H1 (cell line): ENCODE measurements at regions not wholly inside any gene's neighbourhood (a gene's known extent, or its start where the extent isn't known, plus 50 kb on each side); places are given as distances from the start of the nearest gene placed in this dataset.

ENCODE experiments used
- CTCF ChIA-PET: fragments of 300-600 bp; sonication (Branson Sonifier 250); formaldehyde crosslinking; loops from one replicate; lab custom pipeline; 2021; ENCODE audit not compliant: partially characterized antibody; lab: Charles Lee
- POLR2A ChIA-PET: fragments of 300-600 bp; sonication (Branson Sonifier 250); formaldehyde crosslinking; loops from one replicate; lab custom pipeline; 2021; ENCODE audit warnings: inconsistent platforms; ENCODE audit not compliant: partially characterized antibody; lab: Charles Lee
- DNase-seq, 2 experiments: peaks; one replicate each; pipeline versions ENCODE4 v3.0.0 to v3.0.0-alpha.2; 2010 to 2022; ENCODE audit warnings: low spot score in 2 of 2, low read depth in 1 of 2, mixed read lengths in 1 of 2
- FAIRE-seq: peaks from 2 replicates; lab custom pipeline; 2011; peaks lifted over from hg19 to GRCh38; lab: Jason Lieb, UNC
- H2AFZ ChIP-seq: 2 replicates; pipeline ENCODE4 v1.8.1; 2012; ENCODE audit warnings: low read length, inconsistent platforms
- H2AK5ac ChIP-seq: 2 replicates; pipeline ENCODE4 v1.6.1; 2013; ENCODE audit warnings: low read depth, low read length
- H2BK120ac ChIP-seq: replicated peaks from 2 replicates; pipeline ENCODE3; 2013; ENCODE audit warnings: low read depth, low read length, inconsistent platforms
- H2BK12ac ChIP-seq: 2 replicates; pipeline ENCODE4 v1.6.1; 2013; ENCODE audit warnings: low read depth, low read length
- H2BK15ac ChIP-seq: 2 replicates; pipeline ENCODE4 v1.6.1; 2013; ENCODE audit warnings: low read length
- H2BK20ac ChIP-seq: 2 replicates; pipeline ENCODE4 v1.6.1; 2013; ENCODE audit warnings: low read length
- H2BK5ac ChIP-seq: 2 replicates; pipeline ENCODE4 v1.6.1; 2013; ENCODE audit warnings: low read depth, low read length
- H3K14ac ChIP-seq: 2 replicates; pipeline ENCODE4 v1.6.1; 2013; ENCODE audit warnings: inconsistent platforms; ENCODE audit not compliant: insufficient read length
- H3K18ac ChIP-seq: 2 replicates; pipeline ENCODE4 v1.6.1; 2013; ENCODE audit warnings: low read length; ENCODE audit errors: extremely low read depth
- H3K23ac ChIP-seq: 2 replicates; pipeline ENCODE4 v1.6.1; 2013; ENCODE audit warnings: inconsistent platforms; ENCODE audit not compliant: insufficient read length
- H3K23me2 ChIP-seq: 2 replicates; pipeline ENCODE4 v1.6.1; 2013; ENCODE audit warnings: low read depth, low read length
- H3K27ac ChIP-seq: 2 replicates; pipeline ENCODE4 v1.6.1; 2011; ENCODE audit warnings: low read depth, low read length, inconsistent platforms
- H3K27me3 ChIP-seq, 4 experiments: replicated peaks in 1 of 4; 1 replicate in 1 of 4; 2 replicates in 3 of 4; pipeline versions ENCODE4 v1.6.1 to v1.8.1; 2011 to 2013; ENCODE audit warnings: low read length in 3 of 4, mild to moderate bottlenecking in 3 of 4, inconsistent platforms in 2 of 4, mixed read lengths in 2 of 4, moderate library complexity in 1 of 4; ENCODE audit not compliant: control insufficient read depth in 3 of 4, insufficient read depth in 3 of 4; ENCODE audit errors: extremely low read depth in 1 of 4
- H3K36me3 ChIP-seq, 4 experiments: 2 replicates each; pipeline versions ENCODE4 v1.6.1 to v1.8.1; 2011 to 2013; ENCODE audit warnings: mild to moderate bottlenecking in 4 of 4, low read length in 3 of 4, moderate library complexity in 2 of 4, control low read depth in 1 of 4, inconsistent platforms in 1 of 4; ENCODE audit not compliant: insufficient read depth in 4 of 4, control insufficient read depth in 2 of 4
- H3K4ac ChIP-seq: replicated peaks from 2 replicates; pipeline ENCODE3; 2013; ENCODE audit warnings: low read length, low read depth, mixed read lengths, inconsistent platforms; ENCODE audit not compliant: insufficient read length
- H3K4me1 ChIP-seq, 4 experiments: replicated peaks in 1 of 4; 1 replicate in 1 of 4; 2 replicates in 3 of 4; pipeline versions ENCODE4 v1.6.1 to v1.8.1; 2011 to 2013; ENCODE audit warnings: low read length in 3 of 4, inconsistent platforms in 2 of 4, mixed read lengths in 1 of 4; ENCODE audit not compliant: insufficient read depth in 4 of 4, control insufficient read depth in 3 of 4
- H3K4me2 ChIP-seq, 2 experiments: 2 replicates each; pipeline versions ENCODE4 v1.6.1 to v1.8.1; 2011 to 2013; ENCODE audit warnings: low read depth in 2 of 2, low read length in 2 of 2, control low read depth in 1 of 2, inconsistent platforms in 1 of 2, mild to moderate bottlenecking in 1 of 2; ENCODE audit not compliant: insufficient read depth in 1 of 2
- H3K4me3 ChIP-seq, 4 experiments: fragments of 200-600, 300-600 bp in 1 of 4; sonication (generic), shearing (Covaris generic), sonication (Bioruptor Twin) in 1 of 4; 2 replicates each; pipeline versions ENCODE4 v1.5.1 to v1.8.1; 2011 to 2016; ENCODE audit warnings: low read length in 4 of 4, low read depth in 3 of 4, control low read depth in 2 of 4, inconsistent platforms in 2 of 4, mild to moderate bottlenecking in 2 of 4, mixed read lengths in 1 of 4, moderate library complexity in 1 of 4; ENCODE audit not compliant: insufficient read depth in 2 of 4; ENCODE audit errors: extremely low read depth in 1 of 4
- H3K56ac ChIP-seq: replicated peaks from 2 replicates; pipeline ENCODE3; 2013; ENCODE audit warnings: low read depth, mild to moderate bottlenecking, mixed read lengths, low read length, inconsistent platforms; ENCODE audit not compliant: insufficient read length
- H3K79me1 ChIP-seq: 2 replicates; pipeline ENCODE4 v1.6.1; 2013; ENCODE audit warnings: low read depth, low read length, control low read depth
- H3K79me2 ChIP-seq, 2 experiments: 2 replicates each; pipeline versions ENCODE4 v1.6.1 to v1.8.1; 2012 to 2013; ENCODE audit warnings: low read length in 2 of 2, mild to moderate bottlenecking in 2 of 2, inconsistent platforms in 1 of 2; ENCODE audit not compliant: insufficient read depth in 2 of 2, control insufficient read depth in 1 of 2
- H3K9ac ChIP-seq, 4 experiments: replicated peaks in 1 of 4; 1 replicate in 1 of 4; 2 replicates in 3 of 4; pipeline versions ENCODE4 v1.6.1 to v1.8.1; 2011 to 2013; ENCODE audit warnings: low read depth in 3 of 4, low read length in 3 of 4, control low read depth in 2 of 4, mild to moderate bottlenecking in 2 of 4, moderate library complexity in 2 of 4, inconsistent platforms in 1 of 4; ENCODE audit errors: extremely low read depth in 1 of 4
- H3K9me3 ChIP-seq, 2 experiments: 2 replicates each; pipeline versions ENCODE4 v1.6.1 to v1.8.1; 2012 to 2013; ENCODE audit warnings: mild to moderate bottlenecking in 2 of 2, moderate library complexity in 2 of 2, control low read depth in 1 of 2, inconsistent platforms in 1 of 2, low read depth in 1 of 2, low read length in 1 of 2, mixed read lengths in 1 of 2; ENCODE audit not compliant: insufficient read depth in 2 of 2
- H4K20me1 ChIP-seq, 2 experiments: replicated peaks in 1 of 2; 2 replicates each; pipeline versions ENCODE3 to v1.8.1; 2011 to 2013; ENCODE audit warnings: inconsistent platforms in 2 of 2, low read length in 2 of 2, mild to moderate bottlenecking in 1 of 2; ENCODE audit not compliant: insufficient read depth in 2 of 2, control insufficient read depth in 1 of 2
- H4K5ac ChIP-seq: 2 replicates; pipeline ENCODE4 v1.6.1; 2013; ENCODE audit warnings: low read length, low read depth, mixed read lengths, inconsistent platforms; ENCODE audit not compliant: insufficient read length
- H4K8ac ChIP-seq: 2 replicates; pipeline ENCODE4 v1.8.0; 2013; ENCODE audit warnings: mild to moderate bottlenecking, moderate library complexity, low read length, inconsistent platforms; ENCODE audit not compliant: insufficient read depth; ENCODE audit errors: extremely low read depth
- H4K91ac ChIP-seq: replicated peaks from 2 replicates; pipeline ENCODE3; 2013; ENCODE audit warnings: low read length, mixed read lengths, inconsistent platforms; ENCODE audit not compliant: insufficient read length
- ASH2L ChIP-seq: fragments of 200-600, 300-600 bp; sonication (generic); IDR thresholded peaks from one replicate; pipeline ENCODE4 v1.7.1; 2017; ENCODE audit warnings: low read length
- CBX5 ChIP-seq: fragments of 300-800, 300-1000 bp; sonication (generic); IDR thresholded peaks from 2 replicates; pipeline ENCODE4 v1.7.1; 2016; ENCODE audit warnings: antibody characterized with exemption, low read length, low read depth
- EGR1 ChIP-seq: IDR thresholded peaks from 2 replicates; pipeline ENCODE4 v1.6.1; 2011; ENCODE audit warnings: low read depth, low read length, borderline replicate concordance
- HDAC6 ChIP-seq: IDR thresholded peaks from one replicate; pipeline ENCODE4 v1.7.1; 2012; ENCODE audit warnings: low read depth, mild to moderate bottlenecking, inconsistent platforms, low read length, moderate library complexity
- JUN ChIP-seq: IDR thresholded peaks from 2 replicates; pipeline ENCODE4 v1.6.1; 2011; ENCODE audit warnings: low read depth, mild to moderate bottlenecking, improper control_type of control experiment, low read length
- KDM1A ChIP-seq: fragments of 200-600, 300-600 bp; sonication (generic); IDR thresholded peaks from 2 replicates; pipeline ENCODE4 v1.7.1; 2016; ENCODE audit warnings: mild to moderate bottlenecking, low read length, borderline replicate concordance
- NANOG ChIP-seq: IDR thresholded peaks from 2 replicates; pipeline ENCODE4 v1.6.1; 2011; ENCODE audit warnings: low read length, low read depth, mild to moderate bottlenecking, inconsistent platforms; ENCODE audit not compliant: insufficient read depth, poor library complexity, severe bottlenecking
- SRF ChIP-seq: IDR thresholded peaks from 2 replicates; pipeline ENCODE4 v1.6.1; 2011; ENCODE audit warnings: mild to moderate bottlenecking, low read depth, low read length, moderate library complexity
- TAF1 ChIP-seq: IDR thresholded peaks from 2 replicates; pipeline ENCODE4 v1.6.1; 2011; ENCODE audit warnings: mild to moderate bottlenecking, low read depth, low read length
- TBP ChIP-seq: IDR thresholded peaks from 2 replicates; pipeline ENCODE4 v1.6.1; 2011; ENCODE audit warnings: low read depth, low read length, improper control_type of control experiment
- USF2 ChIP-seq: IDR thresholded peaks from 2 replicates; pipeline ENCODE4 v1.6.1; 2011; ENCODE audit warnings: low read length, improper control_type of control experiment
- WGBS, 2 experiments: shearing (Covaris generic) in 1 of 2; methylation state at CpG; one replicate each; pipeline versions ENCODE4 v1.1.6 to v1.1.7; 2013 to 2015; ENCODE audit warnings: low lambda C conversion rate in 2 of 2, mixed read lengths in 2 of 2, inconsistent platforms in 1 of 2, low coverage in 1 of 2, missing lambda C conversion rate in 1 of 2; ENCODE audit not compliant: insufficient replicate concordance in 2 of 2, insufficient coverage in 1 of 2, insufficient read length in 1 of 2; ENCODE audit errors: extremely low coverage in 1 of 2, missing lambda C conversion rate in 1 of 2; 5-methylcytosine and 5-hydroxymethylcytosine counted together

DNA sequence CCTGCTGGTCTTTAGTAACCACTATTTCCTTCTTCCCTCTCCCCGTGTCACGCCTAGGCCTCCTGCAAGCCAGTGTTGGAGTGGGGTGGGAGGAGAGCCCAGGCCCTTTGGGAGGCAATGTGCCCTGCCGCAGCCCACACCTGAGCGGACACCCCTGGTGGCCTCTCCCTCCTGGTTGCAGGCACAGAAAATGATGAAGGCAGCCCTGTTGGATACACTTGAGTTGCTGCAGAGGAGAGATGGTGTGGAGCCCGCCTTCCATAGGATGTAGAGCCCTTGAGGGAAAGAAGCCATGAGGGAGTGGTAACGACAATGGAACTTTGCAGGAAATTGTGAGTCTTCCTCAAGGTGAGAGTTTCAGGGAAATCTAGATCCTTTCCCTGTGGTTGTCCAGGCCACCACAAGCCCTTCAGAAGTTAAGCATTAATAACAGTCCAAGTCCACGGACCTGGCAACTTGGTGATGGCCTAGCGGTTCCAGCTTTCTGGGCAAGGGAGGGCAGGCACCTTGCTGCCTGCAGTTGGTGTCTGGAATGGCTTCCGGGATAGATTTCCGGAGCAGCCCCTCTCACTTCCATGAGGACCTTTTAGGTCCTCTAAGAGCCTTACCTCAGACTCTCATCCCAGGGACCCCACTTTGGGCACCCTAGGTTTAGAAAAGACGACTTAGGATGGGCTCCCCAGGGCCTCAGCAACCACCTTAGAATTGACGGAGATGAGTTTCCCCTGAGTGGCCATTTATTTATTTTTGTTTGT, 67.3 kb upstream of the NXT1 start:
- no peak overlapping the region for H3K9ac ChIP-seq
- no peak overlapping the region for H4K91ac ChIP-seq
- no peak overlapping the region for H3K27ac ChIP-seq
- WGBS, 2 experiments, result 88% methylated on average over 12 of the region's 12 CpGs; no CpG with 5 or more reads in 1 of the 2 experiments
- TF ChIP-seq KDM1A, result no peak
- TF ChIP-seq EGR1, result no peak
- TF ChIP-seq HDAC6, result no peak
- TF ChIP-seq CBX5, result no peak
- no peak for TF ChIP-seq TBP
- TF ChIP-seq SRF, result no peak
- no peak for TF ChIP-seq TAF1
- no peak for TF ChIP-seq JUN
- no peak for TF ChIP-seq USF2
- no peak for TF ChIP-seq ASH2L
- TF ChIP-seq NANOG, result no peak
- TF ChIP-seq, all 59 proteins: peak for 0
- Histone ChIP-seq H3K79me1 (no peaks in the 10 kb centered on the region), H2AFZ (no peak overlapping the region), H4K5ac (no peak overlapping the region), H3K36me3 (no peaks in the 10 kb centered on the region), H3K9me3 (no peaks in the 10 kb centered on the region), H3K79me2 (no peaks in the 10 kb centered on the region), H3K4me3 (no peak overlapping the region), H4K20me1 (no peaks in the 10 kb centered on the region), H2BK5ac (no peak overlapping the region), H2BK120ac (no peak overlapping the region), H3K56ac (no peak overlapping the region), H3K14ac (no peak overlapping the region), H3K23me2 (no peaks in the 10 kb centered on the region), H3K18ac (no peak overlapping the region), H2BK20ac (no peak overlapping the region), H2AK5ac (0 out of 2 replicates have a peak overlapping the region, but pooled peaks have one; percentile 39), H3K23ac (no peak overlapping the region), H3K27me3 (no peaks in the 10 kb centered on the region), H3K4me2 (no peak overlapping the region), H3K4me1 (no peaks in the 10 kb centered on the region), H4K8ac (no peak overlapping the region), H3K4ac (no peak overlapping the region), H2BK15ac (no peak overlapping the region), H2BK12ac (no peak overlapping the region)
- FAIRE-seq (no peak), DNase-seq (no peak)
- ChIA-PET CTCF (interaction anchor here (0.7 kb wide), 1 partner anchor 39 kb away, joined by 3 read pairs; no protein-coding TSS in a partner anchor), POLR2A (no interaction called here)
